ENCODE measurements at regions not wholly inside any gene's neighbourhood (a gene's known extent, or its start where the extent isn't known, plus 50 kb on each side); places are given as distances from the start of the nearest gene placed in this dataset.

DNA sequence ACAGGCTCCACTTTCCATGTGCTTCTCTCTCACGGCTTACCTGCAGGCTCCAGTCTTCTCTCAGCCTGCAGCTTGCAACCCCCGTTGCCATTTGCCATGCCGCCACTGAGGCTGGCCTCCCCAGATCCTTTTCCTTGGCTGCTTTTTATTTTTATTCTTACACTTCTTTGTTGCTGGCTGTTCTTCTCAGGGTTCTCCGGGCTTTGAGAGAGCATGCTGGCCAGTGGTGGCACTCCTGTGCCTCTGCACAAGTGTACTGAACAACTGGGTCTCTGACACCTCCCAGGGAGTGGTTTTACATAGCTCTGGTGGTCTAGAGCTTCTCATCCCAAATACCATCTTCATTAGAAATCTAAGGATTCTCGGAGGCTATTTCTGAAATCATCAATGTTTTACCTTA lies 241.7 kb upstream of the MTNR1B start:
- no peak overlapping the region for H3K27ac ChIP-seq (ENCODE audit: low read depth in 1 of 2, low read length in 2 of 2)
- H3K9me3 Mint-ChIP-seq, result peaks cover 8% of the 10 kb centered on the region
- intact Hi-C loops (cut with DNase I, micrococcal nuclease), result no loop called here
- no peaks in the 10 kb centered on the region for H3K4me1 Mint-ChIP-seq (ENCODE audit: low read depth)
- DNase-seq, result no peak
- ChIA-PET POLR2A (no interaction called here), CTCF (no interaction called here)
- H3K36me3 ChIP-seq (ENCODE audit: insufficient read depth, low read length), result no peaks in the 10 kb centered on the region
- H3K36me3 Mint-ChIP-seq (ENCODE audit: low read depth), result no peaks in the 10 kb centered on the region
- H3K4me3 ChIP-seq (ENCODE audit: low read length), result no peak overlapping the region
- H3K4me3 Mint-ChIP-seq, result no peak overlapping the region
- H3K9me3 ChIP-seq (ENCODE audit: control insufficient read depth in 1 of 2, insufficient read depth in 1 of 2, low read length in 2 of 2), result peaks cover 0 to under 1% of the 10 kb centered on the region in 2 experiments
- no peaks in the 10 kb centered on the region for H3K27me3 ChIP-seq (ENCODE audit: control insufficient read depth in 1 of 2, insufficient read depth in 2 of 2, low read length in 2 of 2)
- no peak overlapping the region for H3K27ac Mint-ChIP-seq
- ATAC-seq (ENCODE audit: poor library complexity), result no peak
- H3K4me1 ChIP-seq (ENCODE audit: insufficient read depth, low read length), result no peaks in the 10 kb centered on the region
- TF ChIP-seq, protein P1, sequence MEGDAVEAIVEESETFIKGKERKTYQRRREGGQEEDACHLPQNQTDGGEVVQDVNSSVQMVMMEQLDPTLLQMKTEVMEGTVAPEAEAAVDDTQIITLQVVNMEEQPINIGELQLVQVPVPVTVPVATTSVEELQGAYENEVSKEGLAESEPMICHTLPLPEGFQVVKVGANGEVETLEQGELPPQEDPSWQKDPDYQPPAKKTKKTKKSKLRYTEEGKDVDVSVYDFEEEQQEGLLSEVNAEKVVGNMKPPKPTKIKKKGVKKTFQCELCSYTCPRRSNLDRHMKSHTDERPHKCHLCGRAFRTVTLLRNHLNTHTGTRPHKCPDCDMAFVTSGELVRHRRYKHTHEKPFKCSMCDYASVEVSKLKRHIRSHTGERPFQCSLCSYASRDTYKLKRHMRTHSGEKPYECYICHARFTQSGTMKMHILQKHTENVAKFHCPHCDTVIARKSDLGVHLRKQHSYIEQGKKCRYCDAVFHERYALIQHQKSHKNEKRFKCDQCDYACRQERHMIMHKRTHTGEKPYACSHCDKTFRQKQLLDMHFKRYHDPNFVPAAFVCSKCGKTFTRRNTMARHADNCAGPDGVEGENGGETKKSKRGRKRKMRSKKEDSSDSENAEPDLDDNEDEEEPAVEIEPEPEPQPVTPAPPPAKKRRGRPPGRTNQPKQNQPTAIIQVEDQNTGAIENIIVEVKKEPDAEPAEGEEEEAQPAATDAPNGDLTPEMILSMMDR (IDR thresholded peaks at IDR 0.05), result no peak
- H3K27me3 Mint-ChIP-seq, result no peaks in the 10 kb centered on the region

DNA sequence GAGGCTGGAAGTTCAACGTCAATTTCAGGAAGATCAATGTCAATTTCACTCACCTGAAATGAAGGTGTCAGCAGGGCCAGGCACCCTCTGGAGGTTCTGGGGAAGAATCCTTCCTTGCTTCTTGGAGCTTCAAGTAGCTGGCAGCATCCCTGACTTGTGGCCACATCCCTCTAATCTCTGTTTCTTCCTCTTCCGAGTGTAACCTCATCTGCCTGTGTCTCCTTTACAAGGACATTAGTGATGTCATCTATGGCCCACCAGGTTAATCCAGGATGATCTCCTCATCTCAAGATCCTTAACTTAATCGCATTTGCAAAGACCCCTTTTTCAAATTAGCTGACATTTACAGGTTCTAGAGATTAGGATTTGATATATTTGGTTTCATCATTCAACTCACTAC lies 240.8 kb upstream of the MTNR1B start:
- Histone ChIP-seq H3K4me1 (ENCODE audit: insufficient read depth, low read length) (no peaks in the 10 kb centered on the region), H3K36me3 (ENCODE audit: insufficient read depth, low read length) (no peaks in the 10 kb centered on the region), H3K9me3 (ENCODE audit: control insufficient read depth in 1 of 2, insufficient read depth in 1 of 2, low read length in 2 of 2) (no peaks in the 10 kb centered on the region), H3K27ac (ENCODE audit: low read depth in 1 of 2, low read length in 2 of 2) (no peak overlapping the region), H3K27me3 (ENCODE audit: control insufficient read depth in 1 of 2, insufficient read depth in 2 of 2, low read length in 2 of 2) (no peaks in the 10 kb centered on the region), H3K4me3 (ENCODE audit: low read length) (no peak overlapping the region)
- ChIA-PET CTCF (no interaction called here), POLR2A (no interaction called here)
- H3K4me1 Mint-ChIP-seq (ENCODE audit: low read depth), result no peaks in the 10 kb centered on the region
- H3K4me3 Mint-ChIP-seq, result no peak overlapping the region
- DNase-seq, result no peak
- no peak overlapping the region for H3K27ac Mint-ChIP-seq
- no peaks in the 10 kb centered on the region for H3K36me3 Mint-ChIP-seq (ENCODE audit: low read depth)
- H3K9me3 Mint-ChIP-seq, result no peaks in the 10 kb centered on the region
- ATAC-seq (ENCODE audit: poor library complexity), result no peak
- intact Hi-C loops (cut with DNase I, micrococcal nuclease), result no loop called here
- no peaks in the 10 kb centered on the region for H3K27me3 Mint-ChIP-seq
- TF ChIP-seq, protein P1 (IDR thresholded peaks at IDR 0.05), result no peak

DNA sequence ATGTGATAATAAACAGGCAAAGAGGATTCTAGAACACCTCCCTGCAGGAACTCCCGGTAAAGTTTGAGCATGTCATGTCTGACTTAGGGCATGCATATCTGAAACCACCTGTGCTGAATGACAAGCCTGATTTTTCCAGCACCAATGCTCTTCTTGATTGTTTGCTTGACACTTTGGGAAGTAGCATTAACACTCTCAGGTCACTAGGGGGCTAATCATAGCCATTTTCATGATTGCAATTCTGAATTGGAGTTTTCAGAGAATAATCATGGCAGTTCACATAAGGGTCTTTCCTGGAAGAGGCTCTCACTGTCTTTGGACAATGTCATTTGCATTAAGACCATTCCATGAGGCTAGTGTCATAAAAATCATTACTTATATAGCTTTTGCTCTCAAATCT lies 234.4 kb upstream of the MTNR1B start:
- no peaks in the 10 kb centered on the region for H3K27me3 ChIP-seq (ENCODE audit: control insufficient read depth in 1 of 2, insufficient read depth in 2 of 2, low read length in 2 of 2)
- no peaks in the 10 kb centered on the region for H3K36me3 Mint-ChIP-seq (ENCODE audit: low read depth)
- H3K4me3 ChIP-seq (ENCODE audit: low read length), result no peak overlapping the region
- H3K27ac ChIP-seq (ENCODE audit: low read depth in 1 of 2, low read length in 2 of 2), result no peak overlapping the region
- H3K4me1 Mint-ChIP-seq (ENCODE audit: low read depth), result no peaks in the 10 kb centered on the region
- no peaks in the 10 kb centered on the region for H3K4me1 ChIP-seq (ENCODE audit: insufficient read depth, low read length)
- no peaks in the 10 kb centered on the region for H3K27me3 Mint-ChIP-seq
- no peaks in the 10 kb centered on the region for H3K36me3 ChIP-seq (ENCODE audit: insufficient read depth, low read length)
- ATAC-seq (ENCODE audit: poor library complexity), result no peak
- intact Hi-C loops (cut with DNase I, micrococcal nuclease), result no loop called here
- no peak overlapping the region for H3K4me3 Mint-ChIP-seq
- ChIA-PET POLR2A (no interaction called here), CTCF (no interaction called here)
- H3K27ac Mint-ChIP-seq, result no peak overlapping the region
- no peak for DNase-seq
- no peaks in the 10 kb centered on the region for H3K9me3 ChIP-seq (ENCODE audit: control insufficient read depth in 1 of 2, insufficient read depth in 1 of 2, low read length in 2 of 2)
- H3K9me3 Mint-ChIP-seq, result no peaks in the 10 kb centered on the region
- TF ChIP-seq, protein P1 (IDR thresholded peaks at IDR 0.05), result no peak
